ENCODE measurements at regions not wholly inside any gene's neighbourhood (a gene's known extent, or its start where the extent isn't known, plus 50 kb on each side); places are given as distances from the start of the nearest gene placed in this dataset.

DNA sequence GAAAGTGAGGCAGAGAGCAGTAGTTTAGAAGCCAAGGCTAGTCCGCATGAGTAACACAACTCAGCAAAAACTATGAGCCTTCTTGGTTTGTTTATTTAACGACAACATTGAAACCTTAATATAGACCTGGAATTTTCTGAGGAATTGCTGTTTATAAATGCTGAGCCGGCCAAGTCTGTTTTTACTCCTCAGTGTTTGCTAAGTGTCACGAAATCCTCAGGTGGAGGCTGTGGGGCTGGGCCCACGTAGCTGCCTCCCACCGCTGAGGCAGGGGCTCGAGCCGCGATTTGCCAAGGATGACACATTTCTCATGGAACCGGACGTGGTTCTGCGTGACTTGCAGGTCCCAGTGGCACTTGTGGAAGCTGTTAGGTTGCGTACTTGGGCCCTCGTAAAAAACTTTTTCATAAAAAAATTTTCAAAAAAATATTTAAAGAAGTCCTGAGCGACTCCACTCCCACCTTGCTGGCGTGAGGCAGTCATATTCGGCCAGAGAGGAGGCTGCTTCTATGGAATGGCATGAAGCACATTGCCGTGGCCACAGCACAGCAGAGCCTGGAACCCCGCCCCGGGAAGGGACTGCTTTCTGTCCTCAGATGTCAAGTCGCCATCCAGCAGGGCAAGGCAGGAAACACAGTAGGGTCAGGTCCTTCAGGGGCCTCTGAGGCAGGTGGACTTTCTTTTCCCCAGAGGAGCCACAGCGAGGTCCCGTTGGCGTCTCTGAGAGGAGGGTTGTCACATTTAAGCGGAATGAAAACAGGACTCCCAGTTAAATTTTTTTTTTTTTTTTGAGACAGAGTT, 64.8 kb upstream of the PCSK6 start:
- no peaks in the 10 kb centered on the region for H3K9me3 ChIP-seq (ENCODE audit: low read length)
- ChIA-PET POLR2A (no interaction called here), CTCF (ENCODE audit: unreplicated experiment) (no interaction called here)
- H4K20me1 ChIP-seq (ENCODE audit: insufficient read depth, low read length): no peaks in the 10 kb centered on the region
- TF ChIP-seq, protein P1, sequence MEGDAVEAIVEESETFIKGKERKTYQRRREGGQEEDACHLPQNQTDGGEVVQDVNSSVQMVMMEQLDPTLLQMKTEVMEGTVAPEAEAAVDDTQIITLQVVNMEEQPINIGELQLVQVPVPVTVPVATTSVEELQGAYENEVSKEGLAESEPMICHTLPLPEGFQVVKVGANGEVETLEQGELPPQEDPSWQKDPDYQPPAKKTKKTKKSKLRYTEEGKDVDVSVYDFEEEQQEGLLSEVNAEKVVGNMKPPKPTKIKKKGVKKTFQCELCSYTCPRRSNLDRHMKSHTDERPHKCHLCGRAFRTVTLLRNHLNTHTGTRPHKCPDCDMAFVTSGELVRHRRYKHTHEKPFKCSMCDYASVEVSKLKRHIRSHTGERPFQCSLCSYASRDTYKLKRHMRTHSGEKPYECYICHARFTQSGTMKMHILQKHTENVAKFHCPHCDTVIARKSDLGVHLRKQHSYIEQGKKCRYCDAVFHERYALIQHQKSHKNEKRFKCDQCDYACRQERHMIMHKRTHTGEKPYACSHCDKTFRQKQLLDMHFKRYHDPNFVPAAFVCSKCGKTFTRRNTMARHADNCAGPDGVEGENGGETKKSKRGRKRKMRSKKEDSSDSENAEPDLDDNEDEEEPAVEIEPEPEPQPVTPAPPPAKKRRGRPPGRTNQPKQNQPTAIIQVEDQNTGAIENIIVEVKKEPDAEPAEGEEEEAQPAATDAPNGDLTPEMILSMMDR (conservative IDR thresholded peaks at IDR 0.05; ENCODE audit: low read length): no peak
- TF ChIP-seq EZH2phosphoT487 (IDR thresholded peaks at IDR 0.05; ENCODE audit: borderline replicate concordance, low read depth, low read length): no peak
- H3K79me2 ChIP-seq (ENCODE audit: insufficient read depth, low read depth, low read length): no peaks in the 10 kb centered on the region
- BruUV-seq (replicated peaks): no TSS peak
- H3K4me3 ChIP-seq (ENCODE audit: low read depth, low read length, poor library complexity, severe bottlenecking): no peak overlapping the region
- H3K4me2 ChIP-seq (ENCODE audit: low read length): no peak overlapping the region
- no peak for DNase-seq (ENCODE audit: low spot score)
- H3K4me1 ChIP-seq (ENCODE audit: insufficient read depth, low read length, poor library complexity, severe bottlenecking): no peaks in the 10 kb centered on the region
- no peak overlapping the region for H2AFZ ChIP-seq (ENCODE audit: low read length)
- intact Hi-C loops (cut with micrococcal nuclease; ENCODE audit: unreplicated experiment): no loop called here
- H3K36me3 ChIP-seq (ENCODE audit: insufficient read depth, low read length): no peaks in the 10 kb centered on the region
- no peak overlapping the region for H3K27ac ChIP-seq (ENCODE audit: low read depth, low read length, poor library complexity, severe bottlenecking)
- H3K9me2 ChIP-seq (ENCODE audit: insufficient read depth, low read length): no peaks in the 10 kb centered on the region

DNA sequence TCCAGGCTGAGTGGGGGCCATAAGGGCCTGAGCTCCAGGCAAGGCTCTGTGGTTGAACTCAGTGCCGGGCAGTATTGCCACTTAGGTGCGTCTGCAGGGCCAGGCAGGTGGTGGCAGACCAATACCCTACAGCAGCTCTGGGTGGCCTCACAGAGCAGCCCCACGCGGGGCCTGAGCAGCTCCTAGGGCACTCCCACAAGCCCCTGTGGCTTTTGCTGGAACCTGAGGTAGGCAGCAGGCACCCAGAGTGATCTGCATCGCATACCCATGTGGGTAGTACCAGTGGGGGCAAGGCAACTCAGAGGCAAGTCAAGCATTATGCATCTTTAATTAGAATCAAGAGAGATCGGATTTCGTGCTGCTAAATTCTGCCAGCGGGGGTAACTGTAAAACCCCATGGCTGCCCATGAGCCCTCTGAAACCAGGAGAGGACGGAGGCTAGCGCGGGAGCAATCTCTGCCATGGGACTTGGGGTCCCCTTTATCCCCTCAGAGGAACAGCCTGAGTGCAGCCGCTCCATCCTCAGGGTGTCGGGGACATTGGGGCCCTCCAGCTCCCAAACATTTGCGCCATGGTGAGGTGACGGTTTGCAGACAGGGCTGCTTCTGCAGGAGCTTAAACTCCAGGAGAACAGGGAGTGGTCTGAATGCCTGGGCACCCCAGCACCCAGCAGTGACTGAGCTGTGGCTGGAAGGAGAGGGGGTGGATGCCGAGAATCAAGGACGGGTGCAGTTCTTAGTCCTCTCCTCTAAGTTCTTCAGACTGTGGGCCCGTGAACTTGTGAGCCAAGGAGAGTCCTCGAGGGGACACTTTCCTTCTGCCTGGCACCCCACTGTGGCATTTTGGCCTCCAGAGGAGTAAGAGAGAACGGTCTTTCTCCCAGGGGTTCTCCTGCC, 62.4 kb upstream of the PCSK6 start:
- H3K9me3 ChIP-seq (ENCODE audit: low read length): no peaks in the 10 kb centered on the region

More for the DNA sequence above, 62.4 kb upstream of the PCSK6 start:
- Histone ChIP-seq H2AFZ (ENCODE audit: low read length) (no peak overlapping the region), H3K4me1 (ENCODE audit: insufficient read depth, low read length, poor library complexity, severe bottlenecking) (no peaks in the 10 kb centered on the region), H4K20me1 (ENCODE audit: insufficient read depth, low read length) (no peaks in the 10 kb centered on the region), H3K36me3 (ENCODE audit: insufficient read depth, low read length) (no peaks in the 10 kb centered on the region), H3K79me2 (ENCODE audit: insufficient read depth, low read depth, low read length) (no peaks in the 10 kb centered on the region), H3K4me2 (ENCODE audit: low read length) (no peak overlapping the region), H3K27ac (ENCODE audit: low read depth, low read length, poor library complexity, severe bottlenecking) (no peak overlapping the region), H3K9me2 (ENCODE audit: insufficient read depth, low read length) (no peaks in the 10 kb centered on the region), H3K4me3 (ENCODE audit: low read depth, low read length, poor library complexity, severe bottlenecking) (no peak overlapping the region)
- no peak for DNase-seq (ENCODE audit: low spot score)
- intact Hi-C loops (cut with micrococcal nuclease; ENCODE audit: unreplicated experiment): no loop called here
- CTCF ChIA-PET (ENCODE audit: unreplicated experiment): no interaction called here
- BruUV-seq (replicated peaks): no TSS peak
- TF ChIP-seq, protein P1 (conservative IDR thresholded peaks at IDR 0.05; ENCODE audit: low read length): no peak
- no peak for TF ChIP-seq EZH2phosphoT487 (IDR thresholded peaks at IDR 0.05; ENCODE audit: borderline replicate concordance, low read depth, low read length)
- POLR2A ChIA-PET: interaction anchor here (0.6 to 0.7 kb wide), 2 partner anchors 246 to 487 kb away, joined by 3 to 4 read pairs; no protein-coding TSS in a partner anchor
